WTC11 (cell line): ENCODE measurements at regions not wholly inside any gene's neighbourhood (a gene's known extent, or its start where the extent isn't known, plus 50 kb on each side); places are given as distances from the start of the nearest gene placed in this dataset.

ENCODE experiments used
- CTCF ChIP-seq: fragments of 200-600 bp; IDR thresholded peaks from 2 replicates; pipeline ENCODE4 v1.8.0; 2022; ENCODE audit warnings: antibody characterized with exemption
- ELF4 ChIP-seq: sonication (generic); formaldehyde crosslinking; IDR thresholded peaks from 2 replicates; pipeline ENCODE4 v1.8.1; 2022; ENCODE audit warnings: low read depth, mild to moderate bottlenecking, moderate library complexity, missing genetic modification reagents
- ESRRA ChIP-seq: sonication (generic); formaldehyde crosslinking; IDR thresholded peaks from 2 replicates; pipeline ENCODE4 v1.8.1; 2022; ENCODE audit warnings: mild to moderate bottlenecking, missing genetic modification reagents, borderline replicate concordance
- JUN ChIP-seq: sonication (generic); formaldehyde crosslinking; IDR thresholded peaks from 2 replicates; pipeline ENCODE4 v1.8.0; 2023; ENCODE audit warnings: mild to moderate bottlenecking, missing genetic modification reagents
- OVOL2 ChIP-seq: fragments of 250-450 bp; sonication (Bioruptor Pico); IDR thresholded peaks from 2 replicates; pipeline ENCODE4 v1.9.0; 2021; ENCODE audit warnings: mild to moderate bottlenecking, borderline replicate concordance
- SP1 ChIP-seq: sonication (generic); formaldehyde crosslinking; conservative IDR thresholded peaks from 2 replicates; pipeline ENCODE4 v1.8.1; 2022; ENCODE audit warnings: missing genetic modification reagents
- ZNF671 ChIP-seq: fragments of 250-450 bp; sonication (Bioruptor Pico); IDR thresholded peaks from 2 replicates; pipeline ENCODE4 v1.8.0; 2021; ENCODE audit warnings: mild to moderate bottlenecking
- TF ChIP-seq, protein P1 (sequence below): sonication (generic); formaldehyde crosslinking; IDR thresholded peaks from 2 replicates; pipeline ENCODE4 v1.8.0; 2022; ENCODE audit warnings: missing genetic modification reagents

DNA sequence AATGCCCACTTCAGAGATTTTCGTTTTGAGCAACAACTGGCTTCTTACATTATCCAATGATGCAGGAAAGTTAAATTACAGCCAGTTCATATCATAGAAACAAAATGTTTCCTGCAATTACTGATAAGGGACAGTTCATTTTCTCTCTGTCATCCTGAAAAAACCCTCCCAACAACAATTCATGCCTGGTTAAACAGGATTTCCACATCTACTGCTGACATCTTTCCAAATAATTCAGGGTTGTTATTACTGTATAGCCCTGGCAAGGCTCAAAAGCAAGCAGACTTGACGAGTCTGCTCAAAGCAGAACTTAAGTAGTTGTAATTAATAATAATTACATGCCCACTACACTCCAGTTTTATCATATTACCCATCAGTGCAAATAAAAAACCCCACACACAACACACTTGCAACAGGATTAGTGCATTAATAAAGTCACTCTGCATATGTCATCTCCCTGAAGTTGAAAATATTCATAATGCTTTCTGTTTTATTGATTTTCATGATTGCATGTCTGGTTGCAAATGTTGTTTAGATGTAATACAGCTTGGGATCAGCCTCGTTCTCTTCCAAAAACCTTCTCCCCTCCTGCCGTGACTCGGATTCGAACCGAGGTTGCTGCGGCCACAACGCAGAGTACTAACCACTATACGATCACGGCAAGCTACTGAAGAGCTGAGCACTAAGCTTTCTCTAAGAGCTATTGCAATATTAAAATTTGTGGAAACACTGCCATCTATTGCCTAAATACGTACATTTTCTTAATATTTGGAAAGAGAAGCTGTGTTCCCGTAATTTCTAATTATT is 119.6 kb upstream of the NFIB start:
- no peak for TF ChIP-seq ZNF671 (CRISPR knock-in tag)
- no peak for TF ChIP-seq SP1 (CRISPR knock-in tag)
- no peak for TF ChIP-seq JUN
- TF ChIP-seq CTCF, result no peak
- TF ChIP-seq OVOL2, result no peak
- TF ChIP-seq ESRRA (CRISPR knock-in tag), result no peak
- TF ChIP-seq, protein P1, sequence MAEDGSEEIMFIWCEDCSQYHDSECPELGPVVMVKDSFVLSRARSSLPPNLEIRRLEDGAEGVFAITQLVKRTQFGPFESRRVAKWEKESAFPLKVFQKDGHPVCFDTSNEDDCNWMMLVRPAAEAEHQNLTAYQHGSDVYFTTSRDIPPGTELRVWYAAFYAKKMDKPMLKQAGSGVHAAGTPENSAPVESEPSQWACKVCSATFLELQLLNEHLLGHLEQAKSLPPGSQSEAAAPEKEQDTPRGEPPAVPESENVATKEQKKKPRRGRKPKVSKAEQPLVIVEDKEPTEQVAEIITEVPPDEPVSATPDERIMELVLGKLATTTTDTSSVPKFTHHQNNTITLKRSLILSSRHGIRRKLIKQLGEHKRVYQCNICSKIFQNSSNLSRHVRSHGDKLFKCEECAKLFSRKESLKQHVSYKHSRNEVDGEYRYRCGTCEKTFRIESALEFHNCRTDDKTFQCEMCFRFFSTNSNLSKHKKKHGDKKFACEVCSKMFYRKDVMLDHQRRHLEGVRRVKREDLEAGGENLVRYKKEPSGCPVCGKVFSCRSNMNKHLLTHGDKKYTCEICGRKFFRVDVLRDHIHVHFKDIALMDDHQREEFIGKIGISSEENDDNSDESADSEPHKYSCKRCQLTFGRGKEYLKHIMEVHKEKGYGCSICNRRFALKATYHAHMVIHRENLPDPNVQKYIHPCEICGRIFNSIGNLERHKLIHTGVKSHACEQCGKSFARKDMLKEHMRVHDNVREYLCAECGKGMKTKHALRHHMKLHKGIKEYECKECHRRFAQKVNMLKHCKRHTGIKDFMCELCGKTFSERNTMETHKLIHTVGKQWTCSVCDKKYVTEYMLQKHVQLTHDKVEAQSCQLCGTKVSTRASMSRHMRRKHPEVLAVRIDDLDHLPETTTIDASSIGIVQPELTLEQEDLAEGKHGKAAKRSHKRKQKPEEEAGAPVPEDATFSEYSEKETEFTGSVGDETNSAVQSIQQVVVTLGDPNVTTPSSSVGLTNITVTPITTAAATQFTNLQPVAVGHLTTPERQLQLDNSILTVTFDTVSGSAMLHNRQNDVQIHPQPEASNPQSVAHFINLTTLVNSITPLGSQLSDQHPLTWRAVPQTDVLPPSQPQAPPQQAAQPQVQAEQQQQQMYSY, result no peak
- no peak for TF ChIP-seq ELF4 (CRISPR knock-in tag)
